ENCODE measurements at regions not wholly inside any gene's neighbourhood (a gene's known extent, or its start where the extent isn't known, plus 50 kb on each side); places are given as distances from the start of the nearest gene placed in this dataset.

GRCh38 chr4:22334155-22334554, 181.7 kb downstream of the ADGRA3 start:
- TF ChIP-seq JUN (IDR thresholded peaks at IDR 0.05; ENCODE audit: borderline replicate concordance, insufficient read depth, insufficient read length, low read depth) = no peak
- TF ChIP-seq CTCF (IDR thresholded peaks at IDR 0.05; ENCODE audit: extremely low read depth in 1 of 2, insufficient read depth in 1 of 2, low read depth in 1 of 2, low read length in 2 of 2) = no peak
- TF ChIP-seq FOS (IDR thresholded peaks at IDR 0.05; ENCODE audit: borderline replicate concordance, insufficient read depth, low read length) = no peak

All from endothelial cell of umbilical vein (primary cell).